ENCODE measurements at regions not wholly inside any gene's neighbourhood (a gene's known extent, or its start where the extent isn't known, plus 50 kb on each side); places are given as distances from the start of the nearest gene placed in this dataset.

GRCh38 chr1:87799451-87799850 is 470.8 kb downstream of the LMO4 start:
- Histone ChIP-seq H3K18ac (ENCODE audit: low read length) (no peak overlapping the region), H4K91ac (ENCODE audit: low read depth, low read length, poor library complexity) (no peak overlapping the region), H3K79me1 (ENCODE audit: low read depth, low read length) (no peaks in the 10 kb centered on the region), H2BK5ac (ENCODE audit: low read length) (no peak overlapping the region), H2AK5ac (ENCODE audit: low read depth, low read length) (no peak overlapping the region), H3K9ac (ENCODE audit: low read depth, low read length, poor library complexity) (no peak overlapping the region), H3K4ac (ENCODE audit: low read length) (no peak overlapping the region), H3K36me3 (replicated peaks in 1 of 2; ENCODE audit: control insufficient read depth in 2 of 2, insufficient read depth in 2 of 2, low read length in 2 of 2) (no peaks in the 10 kb centered on the region), H3K14ac (ENCODE audit: low read length) (no peak overlapping the region), H3K9me3 (replicated peaks in 1 of 2; ENCODE audit: control insufficient read depth in 2 of 2, insufficient read depth in 1 of 2, low read depth in 1 of 2, low read length in 2 of 2) (no peaks in the 10 kb centered on the region), H2BK12ac (ENCODE audit: low read length) (no peak overlapping the region), H3K4me2 (ENCODE audit: insufficient read depth, low read length, poor library complexity, severe bottlenecking) (no peak overlapping the region), H3K27ac (replicated peaks; ENCODE audit: low read length) (no peak overlapping the region), H2BK120ac (ENCODE audit: low read depth, low read length) (no peak overlapping the region), H3K27me3 (ENCODE audit: control insufficient read depth in 3 of 3, insufficient read depth in 3 of 3, low read depth in 1 of 3, low read length in 3 of 3) (no peaks in the 10 kb centered on the region), H3K4me1 (ENCODE audit: control insufficient read depth in 2 of 2, insufficient read depth in 1 of 2, low read depth in 1 of 2, low read length in 2 of 2) (no peaks in the 10 kb centered on the region), H4K8ac (ENCODE audit: low read depth, low read length) (no peak overlapping the region), H3K4me3 (ENCODE audit: low read length in 2 of 2) (no peak overlapping the region), H3K23ac (ENCODE audit: low read depth, low read length, poor library complexity) (no peak overlapping the region), H2BK15ac (ENCODE audit: low read length) (no peak overlapping the region), H2AFZ (ENCODE audit: low read length) (no peak overlapping the region)
- no peak for DNase-seq (ENCODE audit: low spot score)
- WGBS, 2 donors (ENCODE audit: extremely low coverage in 2 of 2, insufficient read length in 2 of 2, insufficient replicate concordance in 1 of 2), result no CpG with 5 or more reads among the region's 7 CpGs

GRCh38 chr1:87800006-87800405 is 471.3 kb downstream of the LMO4 start:
- no peak overlapping the region for H4K91ac ChIP-seq (ENCODE audit: low read depth, low read length, poor library complexity)
- no peak overlapping the region for H3K23ac ChIP-seq (ENCODE audit: low read depth, low read length, poor library complexity)
- no peak overlapping the region for H3K18ac ChIP-seq (ENCODE audit: low read length)
- no peak overlapping the region for H2BK15ac ChIP-seq (ENCODE audit: low read length)
- H3K9me3 ChIP-seq (replicated peaks in 1 of 2; ENCODE audit: control insufficient read depth in 2 of 2, insufficient read depth in 1 of 2, low read depth in 1 of 2, low read length in 2 of 2), result no peaks in the 10 kb centered on the region
- no peak overlapping the region for H3K9ac ChIP-seq (ENCODE audit: low read depth, low read length, poor library complexity)
- H2AK5ac ChIP-seq (ENCODE audit: low read depth, low read length), result no peak overlapping the region
- no peak overlapping the region for H4K8ac ChIP-seq (ENCODE audit: low read depth, low read length)
- no peak overlapping the region for H3K4me3 ChIP-seq (ENCODE audit: low read length in 2 of 2)
- DNase-seq (ENCODE audit: low spot score), result no peak
- H2AFZ ChIP-seq (ENCODE audit: low read length), result no peak overlapping the region
- H3K27me3 ChIP-seq (ENCODE audit: control insufficient read depth in 3 of 3, insufficient read depth in 3 of 3, low read depth in 1 of 3, low read length in 3 of 3), result no peaks in the 10 kb centered on the region
- no peak overlapping the region for H3K14ac ChIP-seq (ENCODE audit: low read length)
- H2BK5ac ChIP-seq (ENCODE audit: low read length), result no peak overlapping the region
- no peaks in the 10 kb centered on the region for H3K79me1 ChIP-seq (ENCODE audit: low read depth, low read length)
- H2BK12ac ChIP-seq (ENCODE audit: low read length), result no peak overlapping the region
- no peak overlapping the region for H3K4ac ChIP-seq (ENCODE audit: low read length)
- no peaks in the 10 kb centered on the region for H3K36me3 ChIP-seq (replicated peaks in 1 of 2; ENCODE audit: control insufficient read depth in 2 of 2, insufficient read depth in 2 of 2, low read length in 2 of 2)
- H3K4me1 ChIP-seq (ENCODE audit: control insufficient read depth in 2 of 2, insufficient read depth in 1 of 2, low read depth in 1 of 2, low read length in 2 of 2), result no peaks in the 10 kb centered on the region
- H2BK120ac ChIP-seq (ENCODE audit: low read depth, low read length), result no peak overlapping the region
- H3K27ac ChIP-seq (replicated peaks; ENCODE audit: low read length), result no peak overlapping the region
- H3K4me2 ChIP-seq (ENCODE audit: insufficient read depth, low read length, poor library complexity, severe bottlenecking), result no peak overlapping the region

- Histone ChIP-seq H2BK12ac (ENCODE audit: low read length) (no peak overlapping the region), H4K91ac (ENCODE audit: low read depth, low read length, poor library complexity) (no peak overlapping the region), H3K14ac (ENCODE audit: low read length) (no peak overlapping the region), H2AK5ac (ENCODE audit: low read depth, low read length) (no peak overlapping the region), H3K18ac (ENCODE audit: low read length) (no peak overlapping the region), H3K23ac (ENCODE audit: low read depth, low read length, poor library complexity) (no peak overlapping the region), H3K4me1 (ENCODE audit: control insufficient read depth in 2 of 2, insufficient read depth in 1 of 2, low read depth in 1 of 2, low read length in 2 of 2) (no peaks in the 10 kb centered on the region), H4K8ac (ENCODE audit: low read depth, low read length) (no peak overlapping the region), H2AFZ (ENCODE audit: low read length) (no peak overlapping the region), H3K4ac (ENCODE audit: low read length) (no peak overlapping the region), H3K9ac (ENCODE audit: low read depth, low read length, poor library complexity) (no peak overlapping the region), H3K36me3 (replicated peaks in 1 of 2; ENCODE audit: control insufficient read depth in 2 of 2, insufficient read depth in 2 of 2, low read length in 2 of 2) (no peaks in the 10 kb centered on the region), H2BK5ac (ENCODE audit: low read length) (no peak overlapping the region), H3K79me1 (ENCODE audit: low read depth, low read length) (no peaks in the 10 kb centered on the region), H2BK15ac (ENCODE audit: low read length) (no peak overlapping the region), H3K27me3 (ENCODE audit: control insufficient read depth in 3 of 3, insufficient read depth in 3 of 3, low read depth in 1 of 3, low read length in 3 of 3) (no peaks in the 10 kb centered on the region), H3K4me2 (ENCODE audit: insufficient read depth, low read length, poor library complexity, severe bottlenecking) (no peak overlapping the region), H3K9me3 (replicated peaks in 1 of 2; ENCODE audit: control insufficient read depth in 2 of 2, insufficient read depth in 1 of 2, low read depth in 1 of 2, low read length in 2 of 2) (no peaks in the 10 kb centered on the region), H3K27ac (replicated peaks; ENCODE audit: low read length) (no peak overlapping the region), H3K4me3 (ENCODE audit: low read length in 2 of 2) (no peak overlapping the region), H2BK120ac (ENCODE audit: low read depth, low read length) (no peak overlapping the region)
- DNase-seq (ENCODE audit: low spot score), result no peak
Observed at GRCh38 chr1:87803375-87803774, 474.7 kb downstream of the LMO4 start.

- Histone ChIP-seq H3K4me1 (ENCODE audit: control insufficient read depth in 2 of 2, insufficient read depth in 1 of 2, low read depth in 1 of 2, low read length in 2 of 2) (no peaks in the 10 kb centered on the region), H3K4ac (ENCODE audit: low read length) (no peak overlapping the region), H3K4me3 (ENCODE audit: low read length in 2 of 2) (no peak overlapping the region), H2BK5ac (ENCODE audit: low read length) (no peak overlapping the region), H3K27me3 (ENCODE audit: control insufficient read depth in 3 of 3, insufficient read depth in 3 of 3, low read depth in 1 of 3, low read length in 3 of 3) (no peaks in the 10 kb centered on the region), H3K9ac (ENCODE audit: low read depth, low read length, poor library complexity) (no peak overlapping the region), H3K79me1 (ENCODE audit: low read depth, low read length) (no peaks in the 10 kb centered on the region), H3K18ac (ENCODE audit: low read length) (no peak overlapping the region), H2AK5ac (ENCODE audit: low read depth, low read length) (no peak overlapping the region), H3K36me3 (replicated peaks in 1 of 2; ENCODE audit: control insufficient read depth in 2 of 2, insufficient read depth in 2 of 2, low read length in 2 of 2) (no peaks in the 10 kb centered on the region), H3K14ac (ENCODE audit: low read length) (no peak overlapping the region), H3K27ac (replicated peaks; ENCODE audit: low read length) (no peak overlapping the region), H2AFZ (ENCODE audit: low read length) (no peak overlapping the region), H3K4me2 (ENCODE audit: insufficient read depth, low read length, poor library complexity, severe bottlenecking) (no peak overlapping the region), H4K8ac (ENCODE audit: low read depth, low read length) (no peak overlapping the region), H2BK15ac (ENCODE audit: low read length) (no peak overlapping the region), H4K91ac (ENCODE audit: low read depth, low read length, poor library complexity) (no peak overlapping the region), H3K9me3 (replicated peaks in 1 of 2; ENCODE audit: control insufficient read depth in 2 of 2, insufficient read depth in 1 of 2, low read depth in 1 of 2, low read length in 2 of 2) (no peaks in the 10 kb centered on the region), H3K23ac (ENCODE audit: low read depth, low read length, poor library complexity) (no peak overlapping the region), H2BK120ac (ENCODE audit: low read depth, low read length) (no peak overlapping the region), H2BK12ac (ENCODE audit: low read length) (no peak overlapping the region)
- WGBS, 2 donors (ENCODE audit: extremely low coverage in 2 of 2, insufficient read length in 2 of 2, insufficient replicate concordance in 1 of 2), result no CpG with 5 or more reads among the region's 2 CpGs
- DNase-seq (ENCODE audit: low spot score), result no peak
Observed at GRCh38 chr1:87804128-87804527, 475.4 kb downstream of the LMO4 start.
